ENCODE measurements at regions not wholly inside any gene's neighbourhood (a gene's known extent, or its start where the extent isn't known, plus 50 kb on each side); places are given as distances from the start of the nearest gene placed in this dataset.

GRCh38 chr13:37375071-37375470 lies 223.5 kb downstream of the POSTN start:
- no peak for TF ChIP-seq EZH2 (IDR thresholded peaks at IDR 0.05; ENCODE audit: low read length, missing control alignments)
- TF ChIP-seq CTCF (conservative IDR thresholded peaks at IDR 0.05 in 1 of 2, IDR thresholded peaks at IDR 0.05 in 1 of 2; ENCODE audit: low read depth in 1 of 2, low read length in 2 of 2) = no peak

All from fibroblast of lung (primary cell).